HepG2 (cell line): ENCODE measurements at regions not wholly inside any gene's neighbourhood (a gene's known extent, or its start where the extent isn't known, plus 50 kb on each side); places are given as distances from the start of the nearest gene placed in this dataset.

Source experiments
- ATAC-seq: fragments of 200-7000 bp; cut with Tn5 transposase; 3 replicates; pipeline ENCODE4 v1.9.1; 2020; ENCODE audit warnings: mild to moderate bottlenecking, moderate library complexity
- BruUV-seq: library from RNA; stranded (reverse); fragments of 400-500 nt; replicated peaks from 2 replicates; lab custom pipeline; 2021; lab: Mats Ljungman, UMichigan
- CTCF ChIA-PET: fragments of 300-600 bp; formaldehyde crosslinking; extraction: SDS; loops from one replicate; lab custom pipeline; 2021; ENCODE audit warnings: low total read pairs, inconsistent platforms, low intra/inter-chr PET ratio; lab: Yijun Ruan, JAX
- POLR2A ChIA-PET: fragments of 350-600 bp; sonication (Branson Sonifier 250); formaldehyde crosslinking; loops from one replicate; lab custom pipeline; 2020; ENCODE audit warnings: antibody characterized with exemption, inconsistent platforms; lab: Yijun Ruan, JAX
- DNase-seq: peaks from one replicate; pipeline ENCODE4 v3.0.0-alpha.2; 2015; ENCODE audit warnings: low spot score
- FAIRE-seq: peaks from 3 replicates; lab custom pipeline; 2011; peaks lifted over from hg19 to GRCh38; lab: Jason Lieb, UNC
- H2AFZ ChIP-seq: one replicate; pipeline ENCODE4 v1.6.1; 2011; ENCODE audit warnings: low read length, inconsistent platforms
- H3K27ac ChIP-seq: fragments of 300-600 bp; 3 replicates; pipeline ENCODE4 v1.8.0; 2011; ENCODE audit warnings: mixed run types, mild to moderate bottlenecking, mixed read lengths, low read length, inconsistent platforms; ENCODE audit not compliant: insufficient read depth; ENCODE audit errors: extremely low read length
- H3K27me3 ChIP-seq, 2 experiments: fragments of 200-600 bp in 1 of 2; 2 replicates in 1 of 2; 3 replicates in 1 of 2; pipeline versions ENCODE4 v1.6.0 to v1.8.0; 2011; ENCODE audit warnings: low read length in 2 of 2, mild to moderate bottlenecking in 2 of 2, moderate library complexity in 2 of 2, inconsistent platforms in 1 of 2; ENCODE audit not compliant: insufficient read depth in 2 of 2, control insufficient read depth in 1 of 2
- H3K36me3 ChIP-seq, 2 experiments: fragments of 200-600 bp in 1 of 2; replicated peaks in 1 of 2; 2 replicates in 1 of 2; 3 replicates in 1 of 2; pipeline versions ENCODE4 v1.5.1 to v1.8.0; 2011; ENCODE audit warnings: low read length in 2 of 2, inconsistent platforms in 1 of 2; ENCODE audit not compliant: insufficient read depth in 2 of 2, control insufficient read depth in 1 of 2
- H3K4me1 ChIP-seq: 2 replicates; pipeline ENCODE4 v1.5.1; 2012; ENCODE audit warnings: low read length, inconsistent platforms; ENCODE audit not compliant: insufficient read depth
- H3K4me2 ChIP-seq: 2 replicates; pipeline ENCODE4 v1.6.0; 2011; ENCODE audit warnings: low read depth, low read length, inconsistent platforms
- H3K4me3 ChIP-seq, 3 experiments: fragments of 200-600 bp in 1 of 3; sonication (generic), shearing (Covaris generic) in 1 of 3; replicated peaks in 1 of 3; 2 replicates each; pipeline ENCODE4 v1.5.1; 2011 to 2016; ENCODE audit warnings: low read length in 3 of 3, inconsistent platforms in 2 of 3, low read depth in 2 of 3, mild to moderate bottlenecking in 2 of 3, control low read depth in 1 of 3, mixed read lengths in 1 of 3; ENCODE audit not compliant: insufficient read depth in 1 of 3
- H3K79me2 ChIP-seq: one replicate; pipeline ENCODE4 v1.6.1; 2011; ENCODE audit warnings: low read length, inconsistent platforms; ENCODE audit not compliant: insufficient read depth
- H3K9ac ChIP-seq: 2 replicates; pipeline ENCODE4 v1.6.0; 2011; ENCODE audit warnings: mild to moderate bottlenecking, low read depth, low read length, inconsistent platforms; ENCODE audit not compliant: insufficient read depth
- H3K9me3 ChIP-seq: 2 replicates; pipeline ENCODE4 v1.5.1; 2012; ENCODE audit warnings: mild to moderate bottlenecking, low read length
- H4K20me1 ChIP-seq: 2 replicates; pipeline ENCODE4 v1.6.0; 2011; ENCODE audit warnings: inconsistent platforms, mild to moderate bottlenecking, low read length, moderate library complexity; ENCODE audit not compliant: insufficient read depth
- EHMT2 ChIP-seq: fragments of 200-600 bp; sonication (generic); IDR thresholded peaks from 2 replicates; pipeline ENCODE4 v1.7.0; 2017; ENCODE audit warnings: antibody characterized with exemption, low read depth, low read length, borderline replicate concordance
- KDM5A ChIP-seq: fragments of 200-600 bp; sonication (generic); IDR thresholded peaks from 2 replicates; pipeline ENCODE4 v1.7.0; 2018; ENCODE audit warnings: antibody characterized with exemption, mild to moderate bottlenecking, low read length, borderline replicate concordance
- MIER2 ChIP-seq: IDR thresholded peaks from 2 replicates; pipeline ENCODE4 v1.6.1; 2016; ENCODE audit warnings: missing biosample characterization, missing genetic modification reagents
- PAX8 ChIP-seq: sonication (generic); formaldehyde crosslinking; IDR thresholded peaks from 2 replicates; pipeline ENCODE4 v1.8.0; 2022; ENCODE audit warnings: mild to moderate bottlenecking, missing genetic modification reagents, borderline replicate concordance
- RNF219 ChIP-seq: sonication (generic); formaldehyde crosslinking; IDR thresholded peaks from 2 replicates; pipeline ENCODE4 v1.5.0; 2020; ENCODE audit warnings: mild to moderate bottlenecking, missing genetic modification reagents
- SUZ12 ChIP-seq: fragments of 150-350 bp; IDR thresholded peaks from 2 replicates; pipeline ENCODE4 v1.6.1; 2014; ENCODE audit warnings: low read depth, low read length
- ZBTB8A ChIP-seq: sonication (generic); formaldehyde crosslinking; IDR thresholded peaks from 2 replicates; pipeline ENCODE4 v1.4.0; 2020; ENCODE audit warnings: mild to moderate bottlenecking, low read depth, missing genetic modification reagents, borderline replicate concordance
- ZNF530 ChIP-seq: sonication (generic); formaldehyde crosslinking; IDR thresholded peaks from 2 replicates; pipeline ENCODE4 v1.5.0; 2020; ENCODE audit warnings: low read depth, mild to moderate bottlenecking, missing genetic modification reagents
- ZNF7 ChIP-seq: IDR thresholded peaks from 2 replicates; pipeline ENCODE4 v1.6.1; 2016; ENCODE audit warnings: missing biosample characterization, missing genetic modification reagents
- WGBS: methylation state at CpG from one replicate; pipeline ENCODE4 v1.1.6; 2017; ENCODE audit warnings: low lambda C conversion rate; 5-methylcytosine and 5-hydroxymethylcytosine counted together
- in situ Hi-C: cut with HindIII; loops from 2 replicates; pipeline ENCODE4 v1.10.0; 2017; ENCODE audit warnings: low pct_unique_long_range_greater_than_20kb; ENCODE audit not compliant: extremely low pct_ligation_motif_present
- intact Hi-C: fragments of 100-400 bp; cut with micrococcal nuclease; formaldehyde crosslinking; loops from one replicate; pipeline ENCODE4 v1.10.0; 2022; ENCODE audit not compliant: unreplicated experiment
- TF ChIP-seq, protein P1 (sequence below): sonication (generic); formaldehyde crosslinking; IDR thresholded peaks from 2 replicates; pipeline ENCODE4 v1.4.0; 2020; ENCODE audit warnings: mild to moderate bottlenecking, missing genetic modification reagents
- TF ChIP-seq, protein P2 (sequence below), 2 experiments: fragments of 450-650 bp in 1 of 2; sonication (generic) in 1 of 2; formaldehyde crosslinking in 1 of 2; IDR thresholded peaks; 2 replicates each; pipeline versions ENCODE4 v1.6.1 to v1.8.0; 2016 to 2022; ENCODE audit warnings: antibody characterized with exemption in 1 of 2, mild to moderate bottlenecking in 1 of 2, missing genetic modification reagents in 1 of 2

DNA sequence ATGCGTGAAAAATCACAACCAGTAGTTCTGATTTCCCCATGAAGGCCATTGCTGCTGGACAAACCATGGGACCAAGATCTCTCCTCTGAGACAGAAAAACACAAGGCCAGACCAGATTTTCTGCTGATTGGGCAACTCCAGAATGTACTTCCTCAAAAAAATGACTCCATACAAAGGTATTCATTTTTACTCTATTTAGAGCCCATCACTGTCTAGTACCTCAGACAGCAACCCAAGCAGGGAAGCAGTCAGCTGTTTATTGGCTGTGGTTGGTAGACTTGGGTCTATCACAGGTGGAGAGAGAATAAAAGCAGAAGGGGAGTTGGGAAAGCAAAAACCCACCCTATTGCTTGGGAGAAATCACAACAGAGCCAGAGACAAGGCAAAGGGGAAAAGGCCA lies 219.9 kb downstream of the PIK3C3 start:
- H3K27ac ChIP-seq, result no peak overlapping the region
- 90% methylated on average over 1 of the region's 1 CpG for WGBS
- FAIRE-seq (no peak), ATAC-seq (no peak), DNase-seq (no peak)
- no peaks in the 10 kb centered on the region; a peak in 1 of 5 replicates for H3K27me3 ChIP-seq
- no peak overlapping the region for H3K4me3 ChIP-seq
- in situ Hi-C loops, result no loop called here
- H2AFZ ChIP-seq, result no peak overlapping the region
- no peaks in the 10 kb centered on the region for H3K9me3 ChIP-seq
- H3K4me1 ChIP-seq, result peaks cover 19% of the 10 kb centered on the region
- H3K36me3 ChIP-seq, result no peaks in the 10 kb centered on the region
- intact Hi-C loops, result no loop called here
- H3K4me2 ChIP-seq, result no peak overlapping the region
- H4K20me1 ChIP-seq, result no peaks in the 10 kb centered on the region
- H3K79me2 ChIP-seq, result no peaks in the 10 kb centered on the region
- ChIA-PET POLR2A (no interaction called here), CTCF (no interaction called here)
- no peak overlapping the region for H3K9ac ChIP-seq
- BruUV-seq, result no TSS peak
- no peak for TF ChIP-seq PAX8 (CRISPR knock-in tag)
- TF ChIP-seq ZNF7 (CRISPR knock-in tag), result no peak
- TF ChIP-seq, protein P1, sequence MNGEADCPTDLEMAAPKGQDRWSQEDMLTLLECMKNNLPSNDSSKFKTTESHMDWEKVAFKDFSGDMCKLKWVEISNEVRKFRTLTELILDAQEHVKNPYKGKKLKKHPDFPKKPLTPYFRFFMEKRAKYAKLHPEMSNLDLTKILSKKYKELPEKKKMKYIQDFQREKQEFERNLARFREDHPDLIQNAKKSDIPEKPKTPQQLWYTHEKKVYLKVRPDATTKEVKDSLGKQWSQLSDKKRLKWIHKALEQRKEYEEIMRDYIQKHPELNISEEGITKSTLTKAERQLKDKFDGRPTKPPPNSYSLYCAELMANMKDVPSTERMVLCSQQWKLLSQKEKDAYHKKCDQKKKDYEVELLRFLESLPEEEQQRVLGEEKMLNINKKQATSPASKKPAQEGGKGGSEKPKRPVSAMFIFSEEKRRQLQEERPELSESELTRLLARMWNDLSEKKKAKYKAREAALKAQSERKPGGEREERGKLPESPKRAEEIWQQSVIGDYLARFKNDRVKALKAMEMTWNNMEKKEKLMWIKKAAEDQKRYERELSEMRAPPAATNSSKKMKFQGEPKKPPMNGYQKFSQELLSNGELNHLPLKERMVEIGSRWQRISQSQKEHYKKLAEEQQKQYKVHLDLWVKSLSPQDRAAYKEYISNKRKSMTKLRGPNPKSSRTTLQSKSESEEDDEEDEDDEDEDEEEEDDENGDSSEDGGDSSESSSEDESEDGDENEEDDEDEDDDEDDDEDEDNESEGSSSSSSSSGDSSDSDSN (CRISPR knock-in tag), result no peak
- TF ChIP-seq KDM5A, result no peak
- TF ChIP-seq SUZ12, result no peak
- TF ChIP-seq ZNF530 (CRISPR knock-in tag), result no peak
- no peak for TF ChIP-seq ZBTB8A (CRISPR knock-in tag)
- TF ChIP-seq MIER2 (CRISPR knock-in tag), result peak; percentile 92
- no peak for TF ChIP-seq RNF219 (CRISPR knock-in tag)
- TF ChIP-seq, protein P2, sequence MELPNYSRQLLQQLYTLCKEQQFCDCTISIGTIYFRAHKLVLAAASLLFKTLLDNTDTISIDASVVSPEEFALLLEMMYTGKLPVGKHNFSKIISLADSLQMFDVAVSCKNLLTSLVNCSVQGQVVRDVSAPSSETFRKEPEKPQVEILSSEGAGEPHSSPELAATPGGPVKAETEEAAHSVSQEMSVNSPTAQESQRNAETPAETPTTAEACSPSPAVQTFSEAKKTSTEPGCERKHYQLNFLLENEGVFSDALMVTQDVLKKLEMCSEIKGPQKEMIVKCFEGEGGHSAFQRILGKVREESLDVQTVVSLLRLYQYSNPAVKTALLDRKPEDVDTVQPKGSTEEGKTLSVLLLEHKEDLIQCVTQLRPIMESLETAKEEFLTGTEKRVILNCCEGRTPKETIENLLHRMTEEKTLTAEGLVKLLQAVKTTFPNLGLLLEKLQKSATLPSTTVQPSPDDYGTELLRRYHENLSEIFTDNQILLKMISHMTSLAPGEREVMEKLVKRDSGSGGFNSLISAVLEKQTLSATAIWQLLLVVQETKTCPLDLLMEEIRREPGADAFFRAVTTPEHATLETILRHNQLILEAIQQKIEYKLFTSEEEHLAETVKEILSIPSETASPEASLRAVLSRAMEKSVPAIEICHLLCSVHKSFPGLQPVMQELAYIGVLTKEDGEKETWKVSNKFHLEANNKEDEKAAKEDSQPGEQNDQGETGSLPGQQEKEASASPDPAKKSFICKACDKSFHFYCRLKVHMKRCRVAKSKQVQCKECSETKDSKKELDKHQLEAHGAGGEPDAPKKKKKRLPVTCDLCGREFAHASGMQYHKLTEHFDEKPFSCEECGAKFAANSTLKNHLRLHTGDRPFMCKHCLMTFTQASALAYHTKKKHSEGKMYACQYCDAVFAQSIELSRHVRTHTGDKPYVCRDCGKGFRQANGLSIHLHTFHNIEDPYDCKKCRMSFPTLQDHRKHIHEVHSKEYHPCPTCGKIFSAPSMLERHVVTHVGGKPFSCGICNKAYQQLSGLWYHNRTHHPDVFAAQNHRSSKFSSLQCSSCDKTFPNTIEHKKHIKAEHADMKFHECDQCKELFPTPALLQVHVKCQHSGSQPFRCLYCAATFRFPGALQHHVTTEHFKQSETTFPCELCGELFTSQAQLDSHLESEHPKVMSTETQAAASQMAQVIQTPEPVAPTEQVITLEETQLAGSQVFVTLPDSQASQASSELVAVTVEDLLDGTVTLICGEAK (IDR thresholded peaks at IDR 0.05), result no peak
- TF ChIP-seq, protein P2 (CRISPR knock-in tag; IDR thresholded peaks at IDR 0.05), result no peak
- TF ChIP-seq EHMT2, result peak; percentile 57; the same call in 1 of the 2 replicates
